WTC11 (cell line): ENCODE measurements at regions not wholly inside any gene's neighbourhood (a gene's known extent, or its start where the extent isn't known, plus 50 kb on each side); places are given as distances from the start of the nearest gene placed in this dataset.

ENCODE experiments used
- CTCF ChIP-seq: fragments of 200-600 bp; IDR thresholded peaks from 2 replicates; pipeline ENCODE4 v1.8.0; 2022; ENCODE audit warnings: antibody characterized with exemption
- E2F5 ChIP-seq: sonication (generic); formaldehyde crosslinking; IDR thresholded peaks from 2 replicates; pipeline ENCODE4 v1.8.1; 2022; ENCODE audit warnings: mild to moderate bottlenecking, moderate library complexity, missing genetic modification reagents
- FOXJ3 ChIP-seq: sonication (generic); formaldehyde crosslinking; IDR thresholded peaks from 2 replicates; pipeline ENCODE4 v1.9.0; 2021; ENCODE audit warnings: missing genetic modification reagents, mild to moderate bottlenecking, borderline replicate concordance
- JUN ChIP-seq: sonication (generic); formaldehyde crosslinking; IDR thresholded peaks from 2 replicates; pipeline ENCODE4 v1.8.0; 2023; ENCODE audit warnings: mild to moderate bottlenecking, missing genetic modification reagents
- MAX ChIP-seq: sonication (generic); formaldehyde crosslinking; IDR thresholded peaks from 2 replicates; pipeline ENCODE4 v1.8.0; 2022; ENCODE audit warnings: mild to moderate bottlenecking, missing genetic modification reagents
- NR3C1 ChIP-seq: sonication (generic); formaldehyde crosslinking; conservative IDR thresholded peaks from 2 replicates; pipeline ENCODE4 v1.8.1; 2023; ENCODE audit warnings: low read depth, mild to moderate bottlenecking, missing genetic modification reagents
- SP1 ChIP-seq: sonication (generic); formaldehyde crosslinking; conservative IDR thresholded peaks from 2 replicates; pipeline ENCODE4 v1.8.1; 2022; ENCODE audit warnings: missing genetic modification reagents
- TCF7 ChIP-seq: sonication (generic); formaldehyde crosslinking; IDR thresholded peaks from 2 replicates; pipeline ENCODE4 v1.8.0; 2022; ENCODE audit warnings: mild to moderate bottlenecking, low read depth, missing genetic modification reagents, moderate library complexity

- TF ChIP-seq CTCF = no peak
- TF ChIP-seq E2F5 = no peak
- TF ChIP-seq MAX (CRISPR knock-in tag) = no peak
- no peak for TF ChIP-seq SP1
- TF ChIP-seq TCF7 (CRISPR knock-in tag) = no peak
- TF ChIP-seq FOXJ3 = no peak
- no peak for TF ChIP-seq NR3C1 (CRISPR knock-in tag)
- TF ChIP-seq JUN (CRISPR knock-in tag) = no peak
Observed at GRCh38 chr10:118924493-118924892, 105.0 kb upstream of the NANOS1 start.
